Ascending aorta (tissue), 2 donors: ENCODE measurements at regions not wholly inside any gene's neighbourhood (a gene's known extent, or its start where the extent isn't known, plus 50 kb on each side); places are given as distances from the start of the nearest gene placed in this dataset.
A peak's percentile ranks its signal among the peaks of the same experiment; 100 is the strongest.

ENCODE experiments used
- DNase-seq, 2 donors: peaks; one replicate each; pipeline ENCODE4 v3.0.0-alpha.2; 2019; ENCODE audit warnings: low spot score in 2 of 2
- H3K27ac ChIP-seq, 2 donors: fragments of 200-600 bp; sonication (generic); one replicate each; pipeline ENCODE4 v1.5.1; 2016 to 2017; ENCODE audit warnings: mild to moderate bottlenecking in 1 of 2
- H3K27me3 ChIP-seq: fragments of 200-600 bp; sonication (generic); one replicate; pipeline ENCODE4 v1.5.1; 2017
- H3K36me3 ChIP-seq, 2 donors: fragments of 200-600 bp; sonication (generic); one replicate each; pipeline ENCODE4 v1.5.1; 2016
- H3K4me1 ChIP-seq, 2 donors: fragments of 200-600 bp; sonication (generic); one replicate each; pipeline ENCODE4 v1.5.1; 2016 to 2017; ENCODE audit warnings: mild to moderate bottlenecking in 1 of 2
- H3K4me3 ChIP-seq, 2 donors: fragments of 200-600 bp; sonication (generic); one replicate each; pipeline ENCODE4 v1.5.1; 2016 to 2017; ENCODE audit warnings: mild to moderate bottlenecking in 1 of 2
- H3K9me3 ChIP-seq, 2 donors: fragments of 200-600 bp; sonication (generic); one replicate each; pipeline ENCODE4 v1.5.1; 2016
- CTCF ChIP-seq, 3 experiments: fragments of 200-600 bp in 2 of 3; fragments of 450-650 bp in 1 of 3; sonication (generic) in 2 of 3; IDR thresholded peaks; one replicate each; pipeline ENCODE4 v1.5.1; 2016 to 2019; ENCODE audit warnings: antibody characterized with exemption in 3 of 3, mild to moderate bottlenecking in 1 of 3, moderate library complexity in 1 of 3
- intact Hi-C: fragments of 100-400 bp; cut with DNase I; formaldehyde crosslinking; loops from one replicate; pipeline ENCODE4 v1.15.1; 2023

GRCh38 chr11:134542401-134543165, 130.5 kb upstream of the B3GAT1 start:
- Histone ChIP-seq H3K36me3 (no peaks in the 10 kb centered on the region), H3K9me3 (no peaks in the 10 kb centered on the region), H3K4me3 (no peak overlapping the region), H3K27ac (no peak overlapping the region), H3K4me1 (no peaks in the 10 kb centered on the region), H3K27me3 (no peaks in the 10 kb centered on the region)
- peak in 1 of 2 donors; percentile 42 for DNase-seq
- no peak for TF ChIP-seq CTCF (IDR thresholded peaks at IDR 0.05)
- intact Hi-C loops = no loop called here

GRCh38 chr11:134541951-134542350, 129.9 kb upstream of the B3GAT1 start:
- Histone ChIP-seq H3K4me1 (no peaks in the 10 kb centered on the region), H3K27ac (no peak overlapping the region), H3K27me3 (no peaks in the 10 kb centered on the region), H3K36me3 (no peaks in the 10 kb centered on the region), H3K4me3 (no peak overlapping the region), H3K9me3 (no peaks in the 10 kb centered on the region)
- no peak for TF ChIP-seq CTCF (IDR thresholded peaks at IDR 0.05)
- intact Hi-C loops = no loop called here
- peak in 1 of 2 donors; percentile 47 for DNase-seq

- intact Hi-C loops = no loop called here
- TF ChIP-seq CTCF (IDR thresholded peaks at IDR 0.05) = no peak
- Histone ChIP-seq H3K4me3 (no peak overlapping the region), H3K27ac (no peak overlapping the region), H3K36me3 (no peaks in the 10 kb centered on the region), H3K27me3 (no peaks in the 10 kb centered on the region), H3K9me3 (no peaks in the 10 kb centered on the region), H3K4me1 (no peaks in the 10 kb centered on the region)
- no peak for DNase-seq
Measured at GRCh38 chr11:134541355-134541754, 129.3 kb upstream of the B3GAT1 start.

- no peak for TF ChIP-seq CTCF (IDR thresholded peaks at IDR 0.05)
- peak in 1 of 2 donors; percentile 31 for DNase-seq
- H3K27me3 ChIP-seq = no peaks in the 10 kb centered on the region
- intact Hi-C loops = no loop called here
- no peaks in the 10 kb centered on the region for H3K9me3 ChIP-seq
- no peak overlapping the region for H3K27ac ChIP-seq
- H3K4me1 ChIP-seq = no peaks in the 10 kb centered on the region
- no peak overlapping the region for H3K4me3 ChIP-seq
- H3K36me3 ChIP-seq = no peaks in the 10 kb centered on the region
Measured at GRCh38 chr11:134539285-134539684, 127.2 kb upstream of the B3GAT1 start.

GRCh38 chr11:134538742-134539141, 126.7 kb upstream of the B3GAT1 start:
- no peak overlapping the region for H3K27ac ChIP-seq
- H3K36me3 ChIP-seq = no peaks in the 10 kb centered on the region
- no peak overlapping the region for H3K4me3 ChIP-seq
- H3K9me3 ChIP-seq = no peaks in the 10 kb centered on the region
- peak in 1 of 2 donors; percentile 35 for DNase-seq
- TF ChIP-seq CTCF (IDR thresholded peaks at IDR 0.05) = no peak
- intact Hi-C loops = no loop called here
- no peaks in the 10 kb centered on the region for H3K4me1 ChIP-seq
- H3K27me3 ChIP-seq = no peaks in the 10 kb centered on the region
